Omental fat pad (tissue), 3 donors: ENCODE measurements at regions not wholly inside any gene's neighbourhood (a gene's known extent, or its start where the extent isn't known, plus 50 kb on each side); places are given as distances from the start of the nearest gene placed in this dataset.
A peak's percentile ranks its signal among the peaks of the same experiment; 100 is the strongest.
"Not testable (repeated sequence)": the region's sequence is repeated elsewhere in the genome, so short reads cannot be mapped to it uniquely, and the experiment has no call there.

Experiments
- ATAC-seq: fragments of 150-250 bp; one replicate; pipeline ENCODE4 v1.9.1; 2016; ENCODE audit warnings: mild to moderate bottlenecking, moderate library complexity; ENCODE audit not compliant: low FRiP score
- DNase-seq: peaks from one replicate; pipeline ENCODE4 v3.0.0-alpha.2; 2019; ENCODE audit warnings: low spot score
- CTCF ChIP-seq, 3 donors: fragments of 450-650 bp; IDR thresholded peaks; one replicate each; pipeline ENCODE4 v1.5.1; 2016 to 2017; ENCODE audit warnings: antibody characterized with exemption in 3 of 3, mild to moderate bottlenecking in 3 of 3, moderate library complexity in 2 of 3

GRCh38 chr15:21357056-21357455 lies 83.2 kb downstream of the POTEB3 start:
- DNase-seq, ATAC-seq: not testable (repeated sequence)

GRCh38 chr15:21355944-21356343 lies 84.4 kb downstream of the POTEB3 start:
- ATAC-seq, DNase-seq: not testable (repeated sequence)

- DNase-seq, ATAC-seq: not testable (repeated sequence)
These were observed 85.7 kb downstream of the POTEB3 start for GRCh38 chr15:21354597-21354996.

GRCh38 chr15:21352670-21353318 lies 87.5 kb downstream of the POTEB3 start:
- ATAC-seq = not testable (repeated sequence)

GRCh38 chr15:21344960-21345359 lies 95.3 kb downstream of the POTEB3 start:
- DNase-seq, ATAC-seq: not testable (repeated sequence)

More at GRCh38 chr15:21352670-21353318, 87.5 kb downstream of the POTEB3 start:
- DNase-seq = not testable (repeated sequence)

GRCh38 chr15:21344500-21344899 lies 95.8 kb downstream of the POTEB3 start:
- not testable (repeated sequence) for ATAC-seq

GRCh38 chr15:21337028-21337427 lies 103.3 kb downstream of the POTEB3 start:
- DNase-seq, ATAC-seq: not testable (repeated sequence)

More at GRCh38 chr15:21344500-21344899, 95.8 kb downstream of the POTEB3 start:
- DNase-seq = not testable (repeated sequence)

GRCh38 chr15:21324720-21325460 lies 115.4 kb downstream of the POTEB3 start:
- not testable (repeated sequence) for ATAC-seq, DNase-seq

- peak; percentile 47 for ATAC-seq
- not testable (repeated sequence) for DNase-seq
These were observed 155.9 kb downstream of the POTEB3 start for GRCh38 chr15:21284353-21284752.

- ATAC-seq, DNase-seq: not testable (repeated sequence)
These were observed 157.1 kb downstream of the POTEB3 start for GRCh38 chr15:21283210-21283609.

GRCh38 chr15:21280272-21280671 lies 160.0 kb downstream of the POTEB3 start:
- DNase-seq, ATAC-seq: not testable (repeated sequence)

- DNase-seq, ATAC-seq: not testable (repeated sequence)
These were observed 167.9 kb downstream of the POTEB3 start for GRCh38 chr15:21272176-21272982.

- no peak for DNase-seq
- ATAC-seq = no peak
- TF ChIP-seq CTCF (IDR thresholded peaks at IDR 0.05) = no peak
These were observed 168.7 kb downstream of the POTEB3 start for GRCh38 chr15:21271566-21271965.
